DND-41 (cell line): ENCODE measurements at regions not wholly inside any gene's neighbourhood (a gene's known extent, or its start where the extent isn't known, plus 50 kb on each side); places are given as distances from the start of the nearest gene placed in this dataset.

Source experiments
- EZH2 ChIP-seq: IDR thresholded peaks from 3 replicates; pipeline ENCODE4 v1.6.1; 2012; ENCODE audit warnings: borderline replicate concordance, low read depth, mild to moderate bottlenecking, moderate library complexity, low read length, inconsistent platforms; ENCODE audit not compliant: severe bottlenecking
- TF ChIP-seq, protein P1 (sequence below): IDR thresholded peaks from 2 replicates; pipeline ENCODE4 v1.5.1; 2012; ENCODE audit warnings: borderline replicate concordance, low read length, moderate library complexity, mild to moderate bottlenecking; ENCODE audit not compliant: poor library complexity, severe bottlenecking; ENCODE audit errors: extremely low read depth

DNA sequence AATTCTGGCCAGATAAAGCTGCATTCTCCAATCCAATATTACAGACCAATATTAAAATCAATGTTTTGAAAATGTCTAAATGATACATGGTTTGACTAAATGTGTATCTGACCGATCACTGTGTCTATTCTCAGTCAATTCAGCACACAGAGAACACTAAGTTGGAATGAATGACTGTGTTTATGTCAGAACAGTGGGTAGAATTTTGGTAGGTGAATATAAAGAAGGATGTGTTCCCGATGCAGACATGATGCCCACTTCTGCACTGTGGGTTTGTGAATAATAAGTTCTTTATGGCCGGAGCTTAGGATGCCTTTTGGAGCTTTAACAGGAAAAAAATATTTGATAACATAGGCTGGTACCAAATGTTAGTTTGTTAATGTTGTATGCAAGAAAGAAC lies 113.2 kb upstream of the GIMD1 start:
- TF ChIP-seq, protein P1, sequence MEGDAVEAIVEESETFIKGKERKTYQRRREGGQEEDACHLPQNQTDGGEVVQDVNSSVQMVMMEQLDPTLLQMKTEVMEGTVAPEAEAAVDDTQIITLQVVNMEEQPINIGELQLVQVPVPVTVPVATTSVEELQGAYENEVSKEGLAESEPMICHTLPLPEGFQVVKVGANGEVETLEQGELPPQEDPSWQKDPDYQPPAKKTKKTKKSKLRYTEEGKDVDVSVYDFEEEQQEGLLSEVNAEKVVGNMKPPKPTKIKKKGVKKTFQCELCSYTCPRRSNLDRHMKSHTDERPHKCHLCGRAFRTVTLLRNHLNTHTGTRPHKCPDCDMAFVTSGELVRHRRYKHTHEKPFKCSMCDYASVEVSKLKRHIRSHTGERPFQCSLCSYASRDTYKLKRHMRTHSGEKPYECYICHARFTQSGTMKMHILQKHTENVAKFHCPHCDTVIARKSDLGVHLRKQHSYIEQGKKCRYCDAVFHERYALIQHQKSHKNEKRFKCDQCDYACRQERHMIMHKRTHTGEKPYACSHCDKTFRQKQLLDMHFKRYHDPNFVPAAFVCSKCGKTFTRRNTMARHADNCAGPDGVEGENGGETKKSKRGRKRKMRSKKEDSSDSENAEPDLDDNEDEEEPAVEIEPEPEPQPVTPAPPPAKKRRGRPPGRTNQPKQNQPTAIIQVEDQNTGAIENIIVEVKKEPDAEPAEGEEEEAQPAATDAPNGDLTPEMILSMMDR, result no peak
- TF ChIP-seq EZH2, result no peak
